ENCODE measurements at regions not wholly inside any gene's neighbourhood (a gene's known extent, or its start where the extent isn't known, plus 50 kb on each side); places are given as distances from the start of the nearest gene placed in this dataset.

DNA sequence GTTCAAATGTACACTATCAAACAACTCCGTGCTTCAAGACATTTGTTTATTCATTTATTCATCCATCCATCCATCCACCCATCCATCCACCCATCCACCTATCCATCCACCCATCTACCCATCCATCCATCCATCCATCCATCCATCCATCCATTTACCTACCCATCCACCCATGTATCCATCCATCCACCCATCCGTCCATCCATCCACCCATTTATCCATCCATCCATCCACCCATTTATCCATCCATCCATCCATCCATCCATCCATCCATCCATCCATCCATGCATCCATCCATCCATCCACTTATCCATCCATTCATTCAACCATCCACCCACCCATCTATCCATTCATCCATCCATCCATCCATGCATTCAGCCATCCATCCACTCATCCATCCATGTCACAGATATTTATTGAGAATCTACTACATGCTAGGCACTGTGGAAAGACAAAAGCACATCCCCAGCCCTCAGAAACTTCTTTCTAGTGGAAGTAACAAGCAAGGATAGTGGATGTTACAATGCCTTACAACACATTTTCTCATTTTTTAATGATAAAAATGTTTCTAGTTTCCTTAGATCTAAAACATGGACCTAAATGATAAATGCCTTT lies 237.6 kb downstream of the ZNF536 start:
- Histone ChIP-seq H4K20me1 (ENCODE audit: insufficient read depth, low read length) (no peaks in the 10 kb centered on the region), H3K9ac (ENCODE audit: low read length) (no peak overlapping the region), H3K79me2 (ENCODE audit: low read length) (no peaks in the 10 kb centered on the region), H3K4me3 (ENCODE audit: low read length) (no peak overlapping the region), H3K9me2 (replicated peaks; ENCODE audit: insufficient read depth, low read length) (no peaks in the 10 kb centered on the region), H3K9me3 (replicated peaks; ENCODE audit: insufficient read depth, low read length) (no peaks in the 10 kb centered on the region), H2AFZ (ENCODE audit: low read length) (no peak overlapping the region), H3F3A (ENCODE audit: insufficient read depth, low read length) (no peaks in the 10 kb centered on the region), H3K27ac (ENCODE audit: low read length) (no peak overlapping the region), H3K4me2 (ENCODE audit: low read depth, low read length) (no peak overlapping the region), H3K27me3 (replicated peaks; ENCODE audit: insufficient read depth, low read length) (peaks cover 29% of the 10 kb centered on the region), H3K4me1 (ENCODE audit: low read length) (no peaks in the 10 kb centered on the region), H3K36me3 (replicated peaks; ENCODE audit: insufficient read depth, low read length) (no peaks in the 10 kb centered on the region)
- TF ChIP-seq, protein P1, sequence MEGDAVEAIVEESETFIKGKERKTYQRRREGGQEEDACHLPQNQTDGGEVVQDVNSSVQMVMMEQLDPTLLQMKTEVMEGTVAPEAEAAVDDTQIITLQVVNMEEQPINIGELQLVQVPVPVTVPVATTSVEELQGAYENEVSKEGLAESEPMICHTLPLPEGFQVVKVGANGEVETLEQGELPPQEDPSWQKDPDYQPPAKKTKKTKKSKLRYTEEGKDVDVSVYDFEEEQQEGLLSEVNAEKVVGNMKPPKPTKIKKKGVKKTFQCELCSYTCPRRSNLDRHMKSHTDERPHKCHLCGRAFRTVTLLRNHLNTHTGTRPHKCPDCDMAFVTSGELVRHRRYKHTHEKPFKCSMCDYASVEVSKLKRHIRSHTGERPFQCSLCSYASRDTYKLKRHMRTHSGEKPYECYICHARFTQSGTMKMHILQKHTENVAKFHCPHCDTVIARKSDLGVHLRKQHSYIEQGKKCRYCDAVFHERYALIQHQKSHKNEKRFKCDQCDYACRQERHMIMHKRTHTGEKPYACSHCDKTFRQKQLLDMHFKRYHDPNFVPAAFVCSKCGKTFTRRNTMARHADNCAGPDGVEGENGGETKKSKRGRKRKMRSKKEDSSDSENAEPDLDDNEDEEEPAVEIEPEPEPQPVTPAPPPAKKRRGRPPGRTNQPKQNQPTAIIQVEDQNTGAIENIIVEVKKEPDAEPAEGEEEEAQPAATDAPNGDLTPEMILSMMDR (IDR thresholded peaks at IDR 0.05; ENCODE audit: low read length), result no peak
- TF ChIP-seq EZH2 (optimal IDR thresholded peaks at IDR 0.05; ENCODE audit: low read depth, low read length), result no peak
- no peak for TF ChIP-seq EZH2phosphoT487 (IDR thresholded peaks at IDR 0.05; ENCODE audit: low read length)
- DNase-seq, result no peak

GRCh38 chr19:30608471-30608870 lies 236.3 kb downstream of the ZNF536 start:
- no peak overlapping the region for H3K4me2 ChIP-seq (ENCODE audit: low read depth, low read length)
- H2AFZ ChIP-seq (ENCODE audit: low read length), result no peak overlapping the region
- no peak for DNase-seq
- H3K9me2 ChIP-seq (replicated peaks; ENCODE audit: insufficient read depth, low read length), result no peaks in the 10 kb centered on the region
- no peak overlapping the region for H3K4me3 ChIP-seq (ENCODE audit: low read length)
- H3K9ac ChIP-seq (ENCODE audit: low read length), result no peak overlapping the region
- H3K4me1 ChIP-seq (ENCODE audit: low read length), result no peaks in the 10 kb centered on the region
- TF ChIP-seq, protein P1 (IDR thresholded peaks at IDR 0.05; ENCODE audit: low read length), result no peak
- no peak for TF ChIP-seq EZH2phosphoT487 (IDR thresholded peaks at IDR 0.05; ENCODE audit: low read length)
- no peaks in the 10 kb centered on the region for H4K20me1 ChIP-seq (ENCODE audit: insufficient read depth, low read length)
- peaks cover 23% of the 10 kb centered on the region for H3K27me3 ChIP-seq (replicated peaks; ENCODE audit: insufficient read depth, low read length)
- H3K27ac ChIP-seq (ENCODE audit: low read length), result no peak overlapping the region
- no peaks in the 10 kb centered on the region for H3K9me3 ChIP-seq (replicated peaks; ENCODE audit: insufficient read depth, low read length)
- H3F3A ChIP-seq (ENCODE audit: insufficient read depth, low read length), result no peaks in the 10 kb centered on the region
- H3K79me2 ChIP-seq (ENCODE audit: low read length), result no peaks in the 10 kb centered on the region
- no peaks in the 10 kb centered on the region for H3K36me3 ChIP-seq (replicated peaks; ENCODE audit: insufficient read depth, low read length)

Data from MM.1S (cell line).